ENCODE measurements at regions not wholly inside any gene's neighbourhood (a gene's known extent, or its start where the extent isn't known, plus 50 kb on each side); places are given as distances from the start of the nearest gene placed in this dataset.

DNA sequence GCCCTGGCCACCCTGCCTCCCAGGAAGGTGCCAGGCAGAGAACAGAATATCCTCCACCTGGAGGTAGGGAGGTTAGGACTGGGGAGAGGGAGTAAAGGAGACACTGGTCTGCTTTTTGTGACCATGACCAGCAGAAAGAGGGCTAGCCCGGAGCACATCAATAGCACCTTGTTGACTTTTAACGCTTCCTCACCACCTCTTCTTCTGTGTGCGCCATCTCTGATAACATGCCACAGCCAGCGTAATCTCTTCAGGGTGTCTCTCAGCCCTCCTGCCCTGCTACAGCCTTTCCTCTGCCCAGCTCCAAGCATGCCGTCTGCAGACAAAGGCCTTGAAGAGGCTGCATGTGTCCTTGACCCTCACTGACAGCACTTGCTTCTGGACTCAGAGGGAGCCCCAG is 50.9 kb upstream of the GJA5 start:
- no peak overlapping the region for H3K4me3 ChIP-seq (ENCODE audit: low read length)
- no peaks in the 10 kb centered on the region for H4K20me1 ChIP-seq (ENCODE audit: insufficient read depth, low read length)
- no peaks in the 10 kb centered on the region for H3K9me2 ChIP-seq (replicated peaks; ENCODE audit: insufficient read depth, low read length)
- no peak overlapping the region for H3K27ac ChIP-seq (ENCODE audit: low read length)
- H3K9ac ChIP-seq (ENCODE audit: low read length) = no peak overlapping the region
- no peak overlapping the region for H2AFZ ChIP-seq (ENCODE audit: low read length)
- no peaks in the 10 kb centered on the region for H3K9me3 ChIP-seq (replicated peaks; ENCODE audit: insufficient read depth, low read length)
- H3F3A ChIP-seq (ENCODE audit: insufficient read depth, low read length) = no peaks in the 10 kb centered on the region
- no peak overlapping the region for H3K4me2 ChIP-seq (ENCODE audit: low read depth, low read length)
- no peaks in the 10 kb centered on the region for H3K79me2 ChIP-seq (ENCODE audit: low read length)
- DNase-seq = no peak
- no peaks in the 10 kb centered on the region for H3K36me3 ChIP-seq (replicated peaks; ENCODE audit: insufficient read depth, low read length)
- no peaks in the 10 kb centered on the region for H3K27me3 ChIP-seq (replicated peaks; ENCODE audit: insufficient read depth, low read length)
- H3K4me1 ChIP-seq (ENCODE audit: low read length) = no peaks in the 10 kb centered on the region
- TF ChIP-seq EZH2phosphoT487 (IDR thresholded peaks at IDR 0.05; ENCODE audit: low read length) (no peak), EZH2 (optimal IDR thresholded peaks at IDR 0.05; ENCODE audit: low read depth, low read length) (no peak)
- TF ChIP-seq, protein P1, sequence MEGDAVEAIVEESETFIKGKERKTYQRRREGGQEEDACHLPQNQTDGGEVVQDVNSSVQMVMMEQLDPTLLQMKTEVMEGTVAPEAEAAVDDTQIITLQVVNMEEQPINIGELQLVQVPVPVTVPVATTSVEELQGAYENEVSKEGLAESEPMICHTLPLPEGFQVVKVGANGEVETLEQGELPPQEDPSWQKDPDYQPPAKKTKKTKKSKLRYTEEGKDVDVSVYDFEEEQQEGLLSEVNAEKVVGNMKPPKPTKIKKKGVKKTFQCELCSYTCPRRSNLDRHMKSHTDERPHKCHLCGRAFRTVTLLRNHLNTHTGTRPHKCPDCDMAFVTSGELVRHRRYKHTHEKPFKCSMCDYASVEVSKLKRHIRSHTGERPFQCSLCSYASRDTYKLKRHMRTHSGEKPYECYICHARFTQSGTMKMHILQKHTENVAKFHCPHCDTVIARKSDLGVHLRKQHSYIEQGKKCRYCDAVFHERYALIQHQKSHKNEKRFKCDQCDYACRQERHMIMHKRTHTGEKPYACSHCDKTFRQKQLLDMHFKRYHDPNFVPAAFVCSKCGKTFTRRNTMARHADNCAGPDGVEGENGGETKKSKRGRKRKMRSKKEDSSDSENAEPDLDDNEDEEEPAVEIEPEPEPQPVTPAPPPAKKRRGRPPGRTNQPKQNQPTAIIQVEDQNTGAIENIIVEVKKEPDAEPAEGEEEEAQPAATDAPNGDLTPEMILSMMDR (IDR thresholded peaks at IDR 0.05; ENCODE audit: low read length) = no peak

DNA sequence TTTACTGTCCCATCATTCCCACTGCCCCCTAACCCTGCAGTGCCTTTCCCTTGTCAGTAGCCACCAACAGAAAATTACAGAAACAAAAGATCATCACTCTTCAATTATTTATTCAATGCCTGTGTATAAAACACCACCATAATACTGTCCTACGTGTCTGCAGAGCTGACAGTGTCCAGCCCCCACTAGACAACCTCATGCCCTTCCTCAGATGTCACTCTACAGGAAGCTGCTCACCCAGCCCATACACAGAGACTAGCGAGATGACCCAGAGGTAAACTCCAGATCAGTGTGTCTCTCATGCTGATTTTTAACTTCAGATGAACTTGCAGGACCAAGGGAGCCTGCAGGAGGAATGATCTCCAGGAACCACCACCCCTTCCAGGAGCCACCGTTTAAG is 51.3 kb upstream of the GJA5 start:
- Histone ChIP-seq H3K4me1 (ENCODE audit: low read length) (no peaks in the 10 kb centered on the region), H3K9me2 (replicated peaks; ENCODE audit: insufficient read depth, low read length) (no peaks in the 10 kb centered on the region), H3K36me3 (replicated peaks; ENCODE audit: insufficient read depth, low read length) (no peaks in the 10 kb centered on the region), H3F3A (ENCODE audit: insufficient read depth, low read length) (no peaks in the 10 kb centered on the region), H4K20me1 (ENCODE audit: insufficient read depth, low read length) (no peaks in the 10 kb centered on the region), H3K27me3 (replicated peaks; ENCODE audit: insufficient read depth, low read length) (no peaks in the 10 kb centered on the region), H2AFZ (ENCODE audit: low read length) (no peak overlapping the region), H3K4me2 (ENCODE audit: low read depth, low read length) (no peak overlapping the region), H3K9ac (ENCODE audit: low read length) (no peak overlapping the region), H3K79me2 (ENCODE audit: low read length) (no peaks in the 10 kb centered on the region), H3K9me3 (replicated peaks; ENCODE audit: insufficient read depth, low read length) (no peaks in the 10 kb centered on the region), H3K4me3 (ENCODE audit: low read length) (no peak overlapping the region), H3K27ac (ENCODE audit: low read length) (no peak overlapping the region)
- DNase-seq = no peak
- no peak for TF ChIP-seq EZH2 (optimal IDR thresholded peaks at IDR 0.05; ENCODE audit: low read depth, low read length)
- TF ChIP-seq, protein P1 (IDR thresholded peaks at IDR 0.05; ENCODE audit: low read length) = no peak
- no peak for TF ChIP-seq EZH2phosphoT487 (IDR thresholded peaks at IDR 0.05; ENCODE audit: low read length)

DNA sequence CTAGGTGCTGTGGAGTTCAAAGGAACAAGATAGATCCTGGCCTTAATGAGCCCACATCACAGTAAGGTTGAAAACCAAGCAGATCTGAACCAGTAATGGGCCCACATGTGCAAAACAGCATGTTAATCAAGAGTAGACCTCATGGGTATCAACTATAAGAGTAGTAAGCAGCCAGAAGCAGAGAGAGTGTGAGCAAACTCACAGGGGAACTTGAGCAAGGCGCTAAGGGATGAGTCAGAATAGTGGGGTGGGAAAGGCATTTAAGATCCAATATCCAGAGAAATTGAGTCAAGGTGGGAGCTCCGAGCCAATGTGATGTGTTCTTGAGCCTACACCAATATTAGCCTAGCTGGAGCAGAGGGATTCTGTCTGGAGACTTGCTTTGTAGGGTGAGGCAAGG is 52.4 kb upstream of the GJA5 start:
- Histone ChIP-seq H3K9me3 (replicated peaks; ENCODE audit: insufficient read depth, low read length) (no peaks in the 10 kb centered on the region), H4K20me1 (ENCODE audit: insufficient read depth, low read length) (no peaks in the 10 kb centered on the region), H3K79me2 (ENCODE audit: low read length) (no peaks in the 10 kb centered on the region), H3K27ac (ENCODE audit: low read length) (no peak overlapping the region), H3K4me2 (ENCODE audit: low read depth, low read length) (no peak overlapping the region), H2AFZ (ENCODE audit: low read length) (no peak overlapping the region), H3K9me2 (replicated peaks; ENCODE audit: insufficient read depth, low read length) (no peaks in the 10 kb centered on the region), H3K36me3 (replicated peaks; ENCODE audit: insufficient read depth, low read length) (no peaks in the 10 kb centered on the region), H3K9ac (ENCODE audit: low read length) (no peak overlapping the region), H3K4me1 (ENCODE audit: low read length) (no peaks in the 10 kb centered on the region), H3F3A (ENCODE audit: insufficient read depth, low read length) (no peaks in the 10 kb centered on the region), H3K4me3 (ENCODE audit: low read length) (no peak overlapping the region), H3K27me3 (replicated peaks; ENCODE audit: insufficient read depth, low read length) (no peaks in the 10 kb centered on the region)
- TF ChIP-seq EZH2phosphoT487 (IDR thresholded peaks at IDR 0.05; ENCODE audit: low read length) (no peak), EZH2 (optimal IDR thresholded peaks at IDR 0.05; ENCODE audit: low read depth, low read length) (no peak)
- TF ChIP-seq, protein P1 (IDR thresholded peaks at IDR 0.05; ENCODE audit: low read length) = no peak
- DNase-seq = no peak
